Inflammatory macrophage treated with lipopolysaccharide for 4 hours (primary cell): ENCODE measurements at regions not wholly inside any gene's neighbourhood (a gene's known extent, or its start where the extent isn't known, plus 50 kb on each side); places are given as distances from the start of the nearest gene placed in this dataset.

Experiments used
- DNase-seq: peaks from one replicate; pipeline ENCODE4 v3.0.0-alpha.2; 2020

GRCh38 chr6:164534070-164534766, 775.2 kb downstream of the C6orf118 start:
- DNase-seq, result no peak

GRCh38 chr6:164533045-164533362, 776.4 kb downstream of the C6orf118 start:
- no peak for DNase-seq

DNA sequence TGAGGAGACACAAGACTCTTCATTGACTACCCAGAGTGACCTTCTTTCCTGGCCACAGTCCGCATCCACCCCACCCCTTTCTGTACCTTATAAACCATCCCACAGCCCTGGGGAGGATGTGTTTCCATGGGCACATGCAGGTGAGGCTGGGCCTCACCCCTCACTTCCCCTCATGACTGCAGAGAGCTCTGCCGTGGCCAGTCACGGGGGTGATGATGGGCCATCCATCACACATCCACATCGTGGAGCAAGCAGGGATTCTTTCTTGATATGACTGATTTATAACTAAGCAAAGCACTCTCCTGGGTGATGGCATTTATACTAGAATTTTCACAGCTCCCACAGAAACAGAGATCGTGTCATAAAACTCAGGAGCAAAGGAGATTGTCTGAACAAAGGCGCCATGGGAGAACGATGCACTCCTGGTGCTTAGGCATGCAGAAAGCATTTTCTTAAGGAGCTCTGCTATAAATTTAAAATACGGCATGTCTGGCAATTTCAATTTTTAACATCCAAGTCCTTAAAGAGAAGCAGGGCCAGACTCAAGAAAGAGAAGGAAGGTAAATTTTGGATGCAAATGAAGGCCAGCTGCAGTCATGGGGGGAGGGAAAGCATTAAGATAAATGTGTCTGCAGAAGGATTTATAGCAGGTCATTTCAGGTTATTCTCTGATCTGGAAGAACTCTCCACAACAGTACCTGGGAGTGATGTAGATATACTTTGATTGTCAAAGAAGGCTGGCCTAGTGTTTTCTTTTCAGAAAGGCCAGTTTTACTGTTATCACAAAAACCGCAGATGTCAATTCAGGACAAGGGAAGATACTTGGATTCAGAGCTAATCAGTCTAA, 777.0 kb downstream of the C6orf118 start:
- DNase-seq, result no peak

GRCh38 chr6:164531736-164532135, 777.7 kb downstream of the C6orf118 start:
- DNase-seq, result no peak

DNA sequence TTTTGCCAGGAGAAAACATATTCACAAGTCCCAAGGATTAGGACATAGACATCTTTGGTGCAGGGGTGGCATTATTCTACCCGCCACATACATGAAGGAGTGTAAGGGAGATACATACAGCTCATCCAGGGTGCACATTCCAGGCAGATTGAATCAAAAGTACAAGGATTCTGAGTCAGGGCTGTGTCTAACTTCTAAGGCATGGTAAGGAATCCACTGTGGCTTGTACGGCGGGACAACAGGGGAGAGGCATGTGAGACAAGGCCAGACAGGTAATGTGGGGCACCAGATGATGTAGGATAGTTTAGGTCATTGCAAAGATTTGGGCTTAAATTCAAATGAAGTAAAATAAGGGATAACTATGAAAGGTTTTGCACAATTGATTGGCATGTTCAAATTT, 780.9 kb downstream of the C6orf118 start:
- no peak for DNase-seq

DNA sequence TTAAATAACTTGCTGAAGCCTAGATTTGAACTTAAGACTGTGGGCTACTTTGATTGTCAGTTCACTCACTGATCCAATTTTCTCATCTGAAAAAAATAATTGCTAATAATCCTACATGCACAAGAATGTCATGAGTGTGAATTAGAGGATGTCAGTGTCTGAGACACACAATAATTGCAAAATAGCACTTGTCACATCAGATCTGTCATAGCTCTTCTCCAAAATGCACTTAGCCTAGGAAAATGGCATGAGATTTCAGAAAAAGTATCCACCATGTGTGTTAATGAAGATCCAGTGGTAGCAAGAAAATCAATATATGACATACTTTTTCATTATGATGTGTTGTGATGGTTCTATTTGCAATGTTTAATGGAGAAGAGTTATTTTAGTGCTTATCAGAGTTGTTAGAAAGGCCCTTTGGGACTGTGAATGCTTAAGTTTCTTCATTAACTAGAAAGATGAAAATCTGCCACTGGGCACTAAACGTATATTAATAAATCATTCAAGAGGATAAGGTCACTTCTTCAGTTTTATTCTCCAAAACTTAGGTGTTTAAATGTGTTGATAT, 786.2 kb downstream of the C6orf118 start:
- no peak for DNase-seq

DNA sequence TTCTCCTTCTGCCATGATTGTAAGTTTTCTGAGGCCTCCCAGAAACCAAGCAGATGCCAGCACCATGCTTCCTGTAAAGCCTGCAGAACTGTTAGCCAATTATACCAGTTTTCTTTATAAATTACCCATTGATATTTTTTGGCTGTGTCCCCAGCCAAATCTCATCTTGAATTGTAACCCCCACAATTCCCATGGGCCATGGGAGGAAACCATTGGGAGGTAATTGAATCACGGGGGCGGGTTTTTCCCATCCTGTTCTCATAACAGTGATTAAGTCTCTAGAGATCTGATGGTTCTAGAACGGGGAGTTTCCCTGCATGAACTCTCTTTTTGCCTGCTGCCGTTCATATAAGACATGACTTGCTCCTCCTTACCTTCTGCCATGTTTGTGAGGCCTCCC, 788.5 kb downstream of the C6orf118 start:
- DNase-seq, result no peak

GRCh38 chr6:164507206-164507940, 802.0 kb downstream of the C6orf118 start:
- no peak for DNase-seq

- no peak for DNase-seq
Measured at GRCh38 chr6:164505425-164505824, 804.0 kb downstream of the C6orf118 start.

DNA sequence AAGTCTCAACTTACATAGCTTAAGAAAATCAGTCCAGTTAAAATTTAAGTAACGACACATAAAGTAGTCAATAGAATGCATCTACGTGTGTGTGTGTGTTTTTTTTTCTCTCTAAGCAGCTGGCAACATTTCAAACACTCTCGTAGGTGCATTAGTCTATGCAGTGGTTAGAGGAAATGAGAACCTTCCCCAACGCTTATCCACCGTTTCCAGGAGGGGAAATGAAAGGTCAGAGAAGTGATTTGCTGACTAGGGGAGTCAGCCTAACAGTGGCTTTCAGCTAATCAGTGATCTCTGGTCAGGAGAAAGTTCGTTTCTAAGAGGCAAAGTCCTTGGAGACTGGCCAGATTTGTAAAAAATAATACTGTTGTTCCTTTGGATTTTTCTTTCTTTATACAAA, 806.6 kb downstream of the C6orf118 start:
- DNase-seq, result no peak

DNA sequence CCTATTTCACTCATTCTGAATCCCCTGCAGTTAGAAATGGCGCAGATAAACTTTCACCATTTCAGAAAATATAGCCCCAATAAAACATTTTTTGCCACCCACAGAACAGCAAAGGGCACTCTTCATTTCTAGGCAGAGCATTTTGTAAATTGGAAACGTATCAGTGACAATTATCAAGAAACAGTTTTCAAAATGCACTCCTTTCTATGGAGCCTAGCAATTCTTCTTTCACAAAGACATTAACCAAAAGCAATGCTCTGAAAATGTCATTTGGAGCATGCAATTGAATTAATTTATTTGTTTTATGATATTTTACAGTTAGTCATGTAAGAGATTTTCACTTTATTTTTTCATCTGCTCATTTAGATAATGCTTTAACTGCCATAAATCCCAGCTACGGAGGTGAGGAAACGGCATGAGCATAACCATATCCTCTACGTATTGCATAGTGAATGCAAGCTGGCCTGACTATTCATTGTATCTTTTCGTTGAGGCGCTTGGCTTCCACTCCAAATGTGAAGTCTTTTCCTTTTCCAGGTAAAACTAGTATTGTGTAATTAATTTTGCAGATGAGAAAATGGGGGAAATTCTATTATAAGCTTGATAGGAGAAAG, 813.4 kb downstream of the C6orf118 start:
- no peak for DNase-seq

- no peak for DNase-seq
Measured at GRCh38 chr6:164478426-164478825, 831.0 kb downstream of the C6orf118 start.

GRCh38 chr6:164477790-164478189, 831.6 kb downstream of the C6orf118 start:
- no peak for DNase-seq

- no peak for DNase-seq
Measured at GRCh38 chr6:164477101-164477500, 832.3 kb downstream of the C6orf118 start.

GRCh38 chr6:164469276-164469949, 840.0 kb downstream of the C6orf118 start:
- DNase-seq, result no peak

- DNase-seq, result no peak
Measured at GRCh38 chr6:164455835-164456234, 853.6 kb downstream of the C6orf118 start.

GRCh38 chr6:164453835-164454234, 855.6 kb downstream of the C6orf118 start:
- DNase-seq, result no peak

DNA sequence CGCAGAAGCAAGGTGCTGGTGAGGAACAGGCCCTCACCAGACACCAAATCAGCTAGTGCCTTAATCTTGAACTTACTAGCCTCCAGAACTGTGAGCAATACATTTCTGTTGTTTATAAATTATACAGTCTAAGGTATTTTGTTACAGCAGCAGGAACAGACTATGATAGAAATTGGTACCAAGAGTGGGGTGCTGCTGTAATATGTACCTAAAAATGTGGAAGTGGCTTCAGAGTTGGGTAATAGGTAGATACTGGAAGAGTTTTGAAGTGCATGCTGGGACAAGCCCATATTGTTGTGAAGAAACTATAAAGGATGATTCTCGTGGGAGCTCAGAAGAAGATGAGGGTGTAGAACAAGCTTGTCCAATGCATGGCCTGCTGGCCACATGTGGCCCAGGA, 866.8 kb downstream of the C6orf118 start:
- no peak for DNase-seq

DNA sequence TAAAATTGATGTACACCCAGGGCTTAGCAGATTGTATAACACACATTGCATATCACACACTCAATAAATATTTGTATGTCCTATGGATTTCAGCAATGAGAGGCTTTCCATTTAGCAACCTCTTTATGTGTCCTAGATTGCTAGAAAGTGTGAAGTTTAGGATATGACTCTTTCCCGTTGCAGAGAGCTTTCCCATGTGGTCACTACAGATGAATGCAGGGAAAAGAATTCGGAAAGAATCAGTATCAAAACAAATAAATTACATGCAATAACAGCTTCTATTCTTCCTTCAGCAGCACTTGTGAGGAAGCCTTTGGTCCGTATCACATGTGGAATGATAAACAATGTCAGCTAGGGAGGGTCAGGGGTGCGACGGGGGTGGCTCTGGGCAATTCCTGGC, 870.1 kb downstream of the C6orf118 start:
- DNase-seq, result no peak

- no peak for DNase-seq
Measured at GRCh38 chr6:164436976-164437375, 872.4 kb downstream of the C6orf118 start.

DNA sequence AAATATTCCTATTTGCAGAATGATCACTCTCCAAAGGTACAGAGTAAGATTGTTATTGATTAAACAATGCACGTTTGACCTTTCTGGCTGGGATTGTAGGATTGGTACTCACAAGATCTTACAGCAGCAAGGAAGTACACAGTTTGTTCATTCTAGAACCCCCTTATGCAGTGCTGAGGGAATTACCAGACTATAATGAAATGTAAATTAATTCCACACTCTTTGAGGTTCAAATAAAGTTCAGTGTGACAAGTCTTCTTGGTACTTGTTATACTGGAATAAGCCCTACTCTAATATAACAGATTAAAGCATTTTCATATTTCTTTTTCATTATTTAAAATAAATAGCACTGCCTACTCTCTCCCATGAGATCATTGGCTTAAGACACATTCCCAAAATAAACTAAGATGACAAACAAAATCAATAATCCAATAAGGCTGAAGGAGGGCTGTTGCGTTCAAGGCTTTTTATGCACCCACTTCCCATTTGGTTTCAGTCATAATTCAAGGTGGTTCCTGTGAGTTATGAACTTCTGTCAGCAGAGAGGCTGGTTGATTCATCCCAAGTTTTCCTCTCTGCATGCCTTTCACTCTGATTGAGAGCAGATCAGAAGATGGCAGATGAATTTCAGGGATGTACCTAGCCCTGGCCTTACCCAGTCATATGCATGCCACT, 881.5 kb downstream of the C6orf118 start:
- DNase-seq, result no peak

DNA sequence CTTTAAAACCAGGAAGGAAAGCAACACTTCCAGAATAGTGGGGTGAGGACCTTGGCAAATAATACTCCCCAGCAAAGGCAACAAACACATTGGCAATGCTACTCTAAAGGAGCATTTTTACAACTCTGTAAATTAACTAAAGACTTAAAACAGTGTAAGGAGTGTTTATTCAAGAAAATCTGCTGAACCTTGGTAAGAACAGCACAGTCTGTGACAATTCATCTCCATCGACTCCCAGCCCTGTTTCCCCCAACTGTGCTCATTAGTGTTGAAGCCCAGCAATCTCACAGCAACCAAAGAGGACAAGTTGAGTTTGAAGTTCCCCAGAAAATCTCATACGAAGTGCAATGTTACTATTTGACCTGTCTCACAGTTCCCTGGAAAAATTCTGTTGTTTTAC, 884.9 kb downstream of the C6orf118 start:
- no peak for DNase-seq
